GM21390 (cell line): ENCODE measurements at regions not wholly inside any gene's neighbourhood (a gene's known extent, or its start where the extent isn't known, plus 50 kb on each side); places are given as distances from the start of the nearest gene placed in this dataset.

Experiments
- ATAC-seq: cut with Tn5 transposase; IDR thresholded peaks from one replicate; pipeline ENCODE4 v1.9.1; 2021; ENCODE audit not compliant: unreplicated experiment

- ATAC-seq = no peak
Observed at GRCh38 chr10:44593952-44594351, 209.1 kb upstream of the CXCL12 start.

GRCh38 chr10:44607116-44607515 lies 222.2 kb upstream of the CXCL12 start:
- ATAC-seq = no peak

- no peak for ATAC-seq
Observed at GRCh38 chr10:44618910-44619309, 234.0 kb upstream of the CXCL12 start.

- no peak for ATAC-seq
Observed at GRCh38 chr10:44619521-44619920, 234.6 kb upstream of the CXCL12 start.

GRCh38 chr10:44619975-44620374 lies 235.1 kb upstream of the CXCL12 start:
- ATAC-seq = no peak

- no peak for ATAC-seq
Observed at GRCh38 chr10:44627591-44628354, 242.9 kb upstream of the CXCL12 start.

- ATAC-seq = no peak
Observed at GRCh38 chr10:44628921-44629320, 244.0 kb upstream of the CXCL12 start.

GRCh38 chr10:44635176-44635575 lies 250.3 kb upstream of the CXCL12 start:
- no peak for ATAC-seq

- no peak for ATAC-seq
Observed at GRCh38 chr10:44636625-44637024, 251.7 kb upstream of the CXCL12 start.

GRCh38 chr10:44640429-44640828 lies 255.5 kb upstream of the CXCL12 start:
- no peak for ATAC-seq

GRCh38 chr10:44647473-44647872 lies 262.6 kb upstream of the CXCL12 start:
- ATAC-seq = no peak

- no peak for ATAC-seq
Observed at GRCh38 chr10:44647877-44648542, 263.1 kb upstream of the CXCL12 start.

GRCh38 chr10:44650691-44651661 lies 260.2 kb upstream of the TMEM72 start:
- ATAC-seq = no peak

GRCh38 chr10:44651834-44652233 lies 259.3 kb upstream of the TMEM72 start:
- ATAC-seq = no peak

GRCh38 chr10:44659320-44659719 lies 251.8 kb upstream of the TMEM72 start:
- no peak for ATAC-seq

GRCh38 chr10:44660271-44660670 lies 250.9 kb upstream of the TMEM72 start:
- no peak for ATAC-seq

GRCh38 chr10:44662051-44662450 lies 249.1 kb upstream of the TMEM72 start:
- no peak for ATAC-seq

- ATAC-seq = no peak
Observed at GRCh38 chr10:44668336-44668735, 242.8 kb upstream of the TMEM72 start.

GRCh38 chr10:44671319-44671718 lies 239.8 kb upstream of the TMEM72 start:
- ATAC-seq = no peak

GRCh38 chr10:44673245-44673983 lies 237.7 kb upstream of the TMEM72 start:
- no peak for ATAC-seq
